H9 (cell line): ENCODE measurements at regions not wholly inside any gene's neighbourhood (a gene's known extent, or its start where the extent isn't known, plus 50 kb on each side); places are given as distances from the start of the nearest gene placed in this dataset.

Experiments used
- DNase-seq: peaks from one replicate; pipeline ENCODE4 v3.0.0-alpha.2; 2017
- H2AFZ ChIP-seq: one replicate; pipeline ENCODE4 v1.6.1; 2013; ENCODE audit warnings: mild to moderate bottlenecking, low read length, control low read depth, moderate library complexity
- H2AK5ac ChIP-seq: 2 replicates; pipeline ENCODE4 v1.6.1; 2013; ENCODE audit warnings: low read length, control low read depth, mixed read lengths; ENCODE audit not compliant: insufficient read length
- H2BK120ac ChIP-seq: one replicate; pipeline ENCODE4 v1.6.1; 2013; ENCODE audit warnings: low read depth, mild to moderate bottlenecking, low read length, control low read depth, inconsistent platforms; ENCODE audit not compliant: poor library complexity, severe bottlenecking
- H2BK12ac ChIP-seq: 2 replicates; pipeline ENCODE4 v1.6.1; 2013; ENCODE audit warnings: low read length, control low read depth, mixed read lengths, low read depth; ENCODE audit not compliant: insufficient read length
- H2BK15ac ChIP-seq: 2 replicates; pipeline ENCODE4 v1.6.1; 2013; ENCODE audit warnings: low read depth, low read length, control low read depth
- H2BK20ac ChIP-seq: one replicate; pipeline ENCODE4 v1.6.1; 2013; ENCODE audit warnings: low read depth, mild to moderate bottlenecking, low read length, control low read depth, inconsistent platforms; ENCODE audit not compliant: poor library complexity, severe bottlenecking
- H2BK5ac ChIP-seq: 2 replicates; pipeline ENCODE4 v1.6.1; 2013; ENCODE audit warnings: low read length, control low read depth, mixed read lengths; ENCODE audit not compliant: insufficient read length
- H3K14ac ChIP-seq: 2 replicates; pipeline ENCODE4 v1.6.1; 2013; ENCODE audit warnings: low read length, control low read depth; ENCODE audit not compliant: insufficient read depth
- H3K18ac ChIP-seq: 2 replicates; pipeline ENCODE4 v1.6.1; 2013; ENCODE audit warnings: low read depth, mild to moderate bottlenecking, mixed read lengths, low read length, control low read depth; ENCODE audit not compliant: insufficient read length
- H3K23ac ChIP-seq: 2 replicates; pipeline ENCODE4 v1.6.1; 2013; ENCODE audit warnings: low read length, control low read depth, mixed read lengths, low read depth; ENCODE audit not compliant: insufficient read length
- H3K23me2 ChIP-seq: 2 replicates; pipeline ENCODE4 v1.6.1; 2013; ENCODE audit warnings: low read depth, mild to moderate bottlenecking, mixed read lengths, low read length, control low read depth; ENCODE audit not compliant: insufficient read length, poor library complexity, severe bottlenecking
- H3K27ac ChIP-seq: 2 replicates; pipeline ENCODE4 v1.5.1; 2013; ENCODE audit warnings: low read length, control low read depth, mixed read lengths, low read depth; ENCODE audit not compliant: insufficient read length
- H3K27me3 ChIP-seq: 2 replicates; pipeline ENCODE4 v1.6.1; 2013; ENCODE audit warnings: low read length, control low read depth, inconsistent platforms; ENCODE audit not compliant: insufficient read depth
- H3K4ac ChIP-seq: 2 replicates; pipeline ENCODE4 v1.6.1; 2013; ENCODE audit warnings: low read depth, mild to moderate bottlenecking, control low read depth, inconsistent platforms, low read length, moderate library complexity
- H3K4me1 ChIP-seq: 2 replicates; pipeline ENCODE4 v1.6.1; 2013; ENCODE audit warnings: low read length, control low read depth, inconsistent platforms; ENCODE audit not compliant: insufficient read depth
- H3K4me2 ChIP-seq: 2 replicates; pipeline ENCODE4 v1.6.1; 2013; ENCODE audit warnings: low read length, control low read depth, mixed read lengths; ENCODE audit not compliant: insufficient read length, insufficient read depth
- H3K56ac ChIP-seq: 2 replicates; pipeline ENCODE4 v1.6.1; 2013; ENCODE audit warnings: low read depth, mild to moderate bottlenecking, mixed read lengths, low read length, control low read depth; ENCODE audit not compliant: insufficient read length
- H3K79me1 ChIP-seq: 2 replicates; pipeline ENCODE4 v1.6.1; 2013; ENCODE audit warnings: low read depth, mild to moderate bottlenecking, moderate library complexity, low read length, control low read depth, inconsistent platforms; ENCODE audit not compliant: insufficient read depth, poor library complexity, severe bottlenecking
- H3K79me2 ChIP-seq: 2 replicates; pipeline ENCODE4 v1.6.1; 2013; ENCODE audit warnings: low read length, control low read depth, inconsistent platforms; ENCODE audit not compliant: insufficient read depth
- H3K9ac ChIP-seq: 2 replicates; pipeline ENCODE4 v1.6.1; 2013; ENCODE audit warnings: low read length, control low read depth, mixed read lengths; ENCODE audit not compliant: insufficient read length; ENCODE audit errors: extremely low read depth
- H3K9me3 ChIP-seq: one replicate; pipeline ENCODE4 v1.6.1; 2013; ENCODE audit warnings: low read depth, low read length, inconsistent platforms; ENCODE audit not compliant: control insufficient read depth
- H3T11ph ChIP-seq: one replicate; pipeline ENCODE4 v1.6.1; 2013; ENCODE audit warnings: mild to moderate bottlenecking, low read length, control low read depth, inconsistent platforms
- H4K20me1 ChIP-seq: one replicate; pipeline ENCODE4 v1.6.1; 2013; ENCODE audit not compliant: control insufficient read depth, insufficient read length, insufficient read depth
- H4K5ac ChIP-seq: 2 replicates; pipeline ENCODE4 v1.6.1; 2013; ENCODE audit warnings: low read depth, mild to moderate bottlenecking, mixed read lengths, low read length, control low read depth; ENCODE audit not compliant: insufficient read length
- H4K8ac ChIP-seq: replicated peaks from 2 replicates; pipeline ENCODE4 v1.6.1; 2013; ENCODE audit warnings: low read length, control low read depth, mixed read lengths, low read depth; ENCODE audit not compliant: insufficient read length
- H4K91ac ChIP-seq: 2 replicates; pipeline ENCODE4 v1.6.1; 2013; ENCODE audit warnings: low read depth, mild to moderate bottlenecking, moderate library complexity, mixed read lengths, low read length, control low read depth; ENCODE audit not compliant: insufficient read length
- H3K27ac Mint-ChIP-seq, 3 experiments: 2 replicates in 2 of 3; 3 replicates in 1 of 3; pipeline ENCODE4 v1.8.0; 2020 to 2021; ENCODE audit warnings: mixed read lengths in 3 of 3, mild to moderate bottlenecking in 1 of 3, moderate library complexity in 1 of 3
- H3K27me3 Mint-ChIP-seq: 2 replicates; pipeline ENCODE4 v1.8.0; 2021; ENCODE audit warnings: low read depth, mild to moderate bottlenecking, moderate library complexity, mixed read lengths
- H3K36me3 Mint-ChIP-seq, 3 experiments: 2 replicates in 2 of 3; 3 replicates in 1 of 3; pipeline ENCODE4 v1.8.0; 2020 to 2021; ENCODE audit warnings: low read depth in 3 of 3, mixed read lengths in 3 of 3; ENCODE audit not compliant: insufficient read depth in 1 of 3
- H3K4me1 Mint-ChIP-seq, 2 experiments: 2 replicates each; pipeline ENCODE4 v1.8.0; 2020; ENCODE audit warnings: mixed read lengths in 2 of 2
- H3K4me3 Mint-ChIP-seq, 2 experiments: 2 replicates in 1 of 2; 3 replicates in 1 of 2; pipeline ENCODE4 v1.8.0; 2020 to 2021; ENCODE audit warnings: mild to moderate bottlenecking in 2 of 2, mixed read lengths in 2 of 2, moderate library complexity in 1 of 2
- H3K9me3 Mint-ChIP-seq, 2 experiments: 2 replicates in 1 of 2; 3 replicates in 1 of 2; pipeline ENCODE4 v1.8.0; 2020; ENCODE audit warnings: mild to moderate bottlenecking in 2 of 2, mixed read lengths in 2 of 2, moderate library complexity in 1 of 2
- WGBS: extraction: QIAGEN DNeasy Blood & Tissue Kit; methylation state at CpG from one replicate; pipeline ENCODE4 v1.1.7; 2013; ENCODE audit warnings: missing lambda C conversion rate, low lambda C conversion rate, mixed read lengths; ENCODE audit not compliant: insufficient read length; ENCODE audit errors: extremely low coverage; 5-methylcytosine and 5-hydroxymethylcytosine counted together
- TF ChIP-seq, protein P1 (sequence below): fragments of 200-600 bp; sonication (generic); conservative IDR thresholded peaks from 3 replicates; pipeline ENCODE4 v1.8.0; 2021; ENCODE audit warnings: antibody characterized with exemption, mild to moderate bottlenecking

DNA sequence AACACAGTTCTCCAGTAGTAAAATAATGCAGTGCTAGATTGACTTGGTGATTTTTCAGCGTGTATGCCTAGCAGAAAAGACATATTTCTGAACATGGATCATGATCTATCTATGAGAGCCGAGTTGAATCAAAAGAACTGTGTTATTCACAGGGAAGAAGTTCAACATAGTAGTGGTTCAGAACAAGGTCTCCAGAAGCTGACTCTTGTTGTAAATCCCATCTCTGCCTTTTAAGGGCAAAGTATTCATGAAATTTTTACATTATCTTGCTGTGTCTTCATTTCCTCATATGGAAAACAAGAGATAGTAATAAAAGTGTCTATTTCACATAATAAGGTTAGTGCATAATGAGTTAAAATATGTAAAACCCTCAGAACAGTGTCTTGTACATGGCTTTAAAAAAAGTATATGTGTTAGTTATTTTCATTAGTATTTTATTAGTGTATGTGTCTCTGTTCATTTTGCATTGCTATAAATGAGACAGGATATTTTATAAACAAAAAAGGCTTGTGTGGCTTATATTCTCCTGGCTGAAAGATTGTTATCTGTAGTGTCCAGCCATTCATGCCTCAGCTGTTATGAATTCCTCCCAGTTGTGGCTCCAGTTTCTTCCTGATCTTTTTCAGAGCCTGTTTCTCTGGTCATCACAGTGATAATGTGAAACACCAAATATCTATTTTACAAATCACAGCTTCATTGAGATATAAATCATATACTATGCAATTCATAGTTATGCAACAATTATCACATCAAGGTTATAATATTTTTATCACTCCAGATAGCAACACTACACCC, 1351.2 kb downstream of the STIM2 start:
- Histone ChIP-seq H3K56ac (no peak overlapping the region), H3K4me2 (no peak overlapping the region), H3K18ac (no peak overlapping the region), H2BK20ac (no peak overlapping the region), H3K23ac (no peak overlapping the region), H3K4ac (no peak overlapping the region), H3K9ac (no peak overlapping the region), H2BK12ac (no peak overlapping the region), H3K14ac (no peak overlapping the region), H4K5ac (no peak overlapping the region), H3K4me1 (no peaks in the 10 kb centered on the region), H4K8ac (no peak overlapping the region), H3K79me2 (no peaks in the 10 kb centered on the region), H2BK120ac (no peak overlapping the region), H2AK5ac (no peak overlapping the region), H4K91ac (no peak overlapping the region), H3K27me3 (no peaks in the 10 kb centered on the region), H4K20me1 (no peaks in the 10 kb centered on the region), H3K9me3 (no peaks in the 10 kb centered on the region), H3K23me2 (no peaks in the 10 kb centered on the region), H2BK15ac (no peak overlapping the region), H3K27ac (no peak overlapping the region), H2BK5ac (no peak overlapping the region), H2AFZ (no peak overlapping the region), H3T11ph (no peak overlapping the region), H3K79me1 (no peaks in the 10 kb centered on the region)
- Mint-ChIP-seq H3K4me3 (no peak overlapping the region), H3K36me3 (no peaks in the 10 kb centered on the region; a peak in 1 of 7 replicates), H3K27ac (no peak overlapping the region), H3K9me3 (peaks cover 2 to 6% of the 10 kb centered on the region in 2 experiments; a peak in 3 of 5 replicates), H3K4me1 (no peaks in the 10 kb centered on the region), H3K27me3 (no peaks in the 10 kb centered on the region)
- WGBS, result no CpG with 5 or more reads among the region's 2 CpGs
- no peak for DNase-seq
- TF ChIP-seq, protein P1, sequence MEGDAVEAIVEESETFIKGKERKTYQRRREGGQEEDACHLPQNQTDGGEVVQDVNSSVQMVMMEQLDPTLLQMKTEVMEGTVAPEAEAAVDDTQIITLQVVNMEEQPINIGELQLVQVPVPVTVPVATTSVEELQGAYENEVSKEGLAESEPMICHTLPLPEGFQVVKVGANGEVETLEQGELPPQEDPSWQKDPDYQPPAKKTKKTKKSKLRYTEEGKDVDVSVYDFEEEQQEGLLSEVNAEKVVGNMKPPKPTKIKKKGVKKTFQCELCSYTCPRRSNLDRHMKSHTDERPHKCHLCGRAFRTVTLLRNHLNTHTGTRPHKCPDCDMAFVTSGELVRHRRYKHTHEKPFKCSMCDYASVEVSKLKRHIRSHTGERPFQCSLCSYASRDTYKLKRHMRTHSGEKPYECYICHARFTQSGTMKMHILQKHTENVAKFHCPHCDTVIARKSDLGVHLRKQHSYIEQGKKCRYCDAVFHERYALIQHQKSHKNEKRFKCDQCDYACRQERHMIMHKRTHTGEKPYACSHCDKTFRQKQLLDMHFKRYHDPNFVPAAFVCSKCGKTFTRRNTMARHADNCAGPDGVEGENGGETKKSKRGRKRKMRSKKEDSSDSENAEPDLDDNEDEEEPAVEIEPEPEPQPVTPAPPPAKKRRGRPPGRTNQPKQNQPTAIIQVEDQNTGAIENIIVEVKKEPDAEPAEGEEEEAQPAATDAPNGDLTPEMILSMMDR, result no peak
